Common myeloid progenitor, CD34-positive (primary cell): ENCODE measurements at regions not wholly inside any gene's neighbourhood (a gene's known extent, or its start where the extent isn't known, plus 50 kb on each side); places are given as distances from the start of the nearest gene placed in this dataset.

Source experiments
- CTCF ChIA-PET: fragments of 350-600 bp; sonication (Branson Sonifier 250); formaldehyde crosslinking; loops from one replicate; lab custom pipeline; 2021; ENCODE audit warnings: antibody characterized with exemption; lab: Charles Lee
- POLR2A ChIA-PET: fragments of 350-600 bp; sonication (Branson Sonifier 250); formaldehyde crosslinking; loops from one replicate; lab custom pipeline; 2021; ENCODE audit warnings: antibody characterized with exemption; lab: Charles Lee
- DNase-seq, 3 donors: peaks; one replicate each; pipeline versions ENCODE4 v3.0.0 to v3.0.0-alpha.2; 2013
- H3K27ac ChIP-seq, 2 experiments: 1 replicate in 1 of 2; 2 replicates in 1 of 2; pipeline ENCODE4 v1.7.0; 2013; ENCODE audit warnings: inconsistent platforms in 2 of 2, low read length in 2 of 2, mild to moderate bottlenecking in 2 of 2, low read depth in 1 of 2, moderate library complexity in 1 of 2; ENCODE audit not compliant: severe bottlenecking in 2 of 2, insufficient read depth in 1 of 2, poor library complexity in 1 of 2
- H3K27me3 ChIP-seq, 5 experiments: replicated peaks in 2 of 5; 1 replicate in 3 of 5; 2 replicates in 2 of 5; pipeline versions ENCODE4 v1.6.1 to v1.7.0; 2013; ENCODE audit warnings: low read length in 4 of 5, mild to moderate bottlenecking in 2 of 5, moderate library complexity in 2 of 5, inconsistent platforms in 1 of 5; ENCODE audit not compliant: insufficient read depth in 5 of 5, control insufficient read depth in 4 of 5
- H3K36me3 ChIP-seq, 4 experiments: 1 replicate in 2 of 4; 2 replicates in 2 of 4; pipeline versions ENCODE4 v1.6.1 to v1.7.0; 2013; ENCODE audit warnings: low read length in 3 of 4, control low read depth in 1 of 4, mild to moderate bottlenecking in 1 of 4; ENCODE audit not compliant: control insufficient read depth in 4 of 4, insufficient read depth in 4 of 4
- H3K4me1 ChIP-seq, 4 experiments: 1 replicate in 3 of 4; 2 replicates in 1 of 4; pipeline versions ENCODE4 v1.6.1 to v1.7.1; 2013; ENCODE audit warnings: low read length in 3 of 4, mild to moderate bottlenecking in 3 of 4, control low read depth in 1 of 4, inconsistent platforms in 1 of 4, moderate library complexity in 1 of 4; ENCODE audit not compliant: control insufficient read depth in 4 of 4, insufficient read depth in 4 of 4; ENCODE audit errors: control extremely low read depth in 1 of 4
- H3K4me3 ChIP-seq, 7 experiments: 1 replicate in 4 of 7; 2 replicates in 3 of 7; pipeline versions ENCODE4 v1.5.1 to v1.7.0; 2013; ENCODE audit warnings: mild to moderate bottlenecking in 7 of 7, low read length in 6 of 7, moderate library complexity in 6 of 7, inconsistent platforms in 2 of 7, low read depth in 2 of 7, control low read depth in 1 of 7; ENCODE audit not compliant: insufficient read depth in 4 of 7, control insufficient read depth in 1 of 7; ENCODE audit errors: extremely low read depth in 1 of 7
- H3K9me3 ChIP-seq, 5 experiments: 1 replicate in 4 of 5; 2 replicates in 1 of 5; pipeline versions ENCODE4 v1.6.1 to v1.7.1; 2013; ENCODE audit warnings: low read length in 4 of 5, mild to moderate bottlenecking in 2 of 5, inconsistent platforms in 1 of 5, low read depth in 1 of 5, moderate library complexity in 1 of 5; ENCODE audit not compliant: control insufficient read depth in 4 of 5, insufficient read depth in 2 of 5; ENCODE audit errors: control extremely low read depth in 1 of 5
- WGBS: methylation state at CpG from one replicate; pipeline ENCODE4 v1.1.5; 2013; ENCODE audit not compliant: insufficient coverage; 5-methylcytosine and 5-hydroxymethylcytosine counted together

DNA sequence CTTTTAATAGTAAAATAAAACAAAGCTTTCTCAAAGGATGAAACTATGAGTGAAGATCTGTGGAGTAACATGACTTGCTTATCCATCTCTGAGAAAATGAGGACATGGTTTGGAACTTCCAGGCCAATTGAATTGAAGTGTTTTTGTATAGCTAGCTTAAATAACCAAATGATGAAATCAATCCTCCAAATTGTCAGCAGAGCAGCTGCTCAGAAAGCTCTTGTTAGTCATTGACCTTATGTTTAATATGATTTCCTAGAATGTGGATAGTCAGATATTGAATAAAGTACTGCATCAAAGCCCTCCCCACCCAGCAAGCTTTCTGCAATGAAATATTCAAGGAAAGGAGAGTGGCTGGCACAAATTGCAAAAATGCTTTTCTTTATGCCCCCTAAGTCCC is 437.2 kb downstream of the MFSD1 start:
- no peak overlapping the region for H3K4me3 ChIP-seq
- no peaks in the 10 kb centered on the region for H3K36me3 ChIP-seq
- H3K27ac ChIP-seq, result no peak overlapping the region
- ChIA-PET POLR2A (no interaction called here), CTCF (no interaction called here)
- H3K4me1 ChIP-seq, result no peaks in the 10 kb centered on the region
- no peak for DNase-seq
- H3K9me3 ChIP-seq, result no peaks in the 10 kb centered on the region
- H3K27me3 ChIP-seq, result peaks cover 0 to 3% (median 0%) of the 10 kb centered on the region in 5 experiments

GRCh38 chr3:159244933-159245332 is 443.1 kb downstream of the MFSD1 start:
- no peak overlapping the region for H3K4me3 ChIP-seq
- ChIA-PET POLR2A (no interaction called here), CTCF (no interaction called here)
- 100% methylated on average over 2 of the region's 4 CpGs for WGBS
- DNase-seq, result no peak
- H3K9me3 ChIP-seq, result no peaks in the 10 kb centered on the region
- no peaks in the 10 kb centered on the region for H3K36me3 ChIP-seq
- no peaks in the 10 kb centered on the region for H3K4me1 ChIP-seq
- peaks cover 0 to 5% (median 0%) of the 10 kb centered on the region in 5 experiments for H3K27me3 ChIP-seq
- H3K27ac ChIP-seq, result no peak overlapping the region

- CTCF ChIA-PET, result interaction anchor here (1.5 kb wide), 1 partner anchor 10 kb away, joined by 4 read pairs; no protein-coding TSS in a partner anchor
- no peak overlapping the region for H3K27ac ChIP-seq
- no peaks in the 10 kb centered on the region for H3K9me3 ChIP-seq
These were observed 444.0 kb downstream of the MFSD1 start for GRCh38 chr3:159245871-159246270.

GRCh38 chr3:159246385-159246784 is 444.5 kb downstream of the MFSD1 start:
- CTCF ChIA-PET, result interaction anchor here (1.5 kb wide), 1 partner anchor 9 kb away, joined by 4 read pairs; no protein-coding TSS in a partner anchor
- Histone ChIP-seq H3K4me1 (no peaks in the 10 kb centered on the region), H3K27ac (no peak overlapping the region), H3K36me3 (no peaks in the 10 kb centered on the region), H3K9me3 (no peaks in the 10 kb centered on the region), H3K4me3 (no peak overlapping the region), H3K27me3 (peaks cover 0 to 5% (median 0%) of the 10 kb centered on the region in 5 experiments)
- no peak for DNase-seq
- POLR2A ChIA-PET, result interaction anchor here (0.6 kb wide), 1 partner anchor 1695 kb away, joined by 3 read pairs; no protein-coding TSS in a partner anchor
- 75% methylated on average over 1 of the region's 5 CpGs for WGBS

More at GRCh38 chr3:159245871-159246270, 444.0 kb downstream of the MFSD1 start:
- POLR2A ChIA-PET, result no interaction called here
- Histone ChIP-seq H3K36me3 (no peaks in the 10 kb centered on the region), H3K4me3 (no peak overlapping the region), H3K4me1 (no peaks in the 10 kb centered on the region), H3K27me3 (peaks cover 0 to 5% (median 0%) of the 10 kb centered on the region in 5 experiments)
- DNase-seq, result no peak

DNA sequence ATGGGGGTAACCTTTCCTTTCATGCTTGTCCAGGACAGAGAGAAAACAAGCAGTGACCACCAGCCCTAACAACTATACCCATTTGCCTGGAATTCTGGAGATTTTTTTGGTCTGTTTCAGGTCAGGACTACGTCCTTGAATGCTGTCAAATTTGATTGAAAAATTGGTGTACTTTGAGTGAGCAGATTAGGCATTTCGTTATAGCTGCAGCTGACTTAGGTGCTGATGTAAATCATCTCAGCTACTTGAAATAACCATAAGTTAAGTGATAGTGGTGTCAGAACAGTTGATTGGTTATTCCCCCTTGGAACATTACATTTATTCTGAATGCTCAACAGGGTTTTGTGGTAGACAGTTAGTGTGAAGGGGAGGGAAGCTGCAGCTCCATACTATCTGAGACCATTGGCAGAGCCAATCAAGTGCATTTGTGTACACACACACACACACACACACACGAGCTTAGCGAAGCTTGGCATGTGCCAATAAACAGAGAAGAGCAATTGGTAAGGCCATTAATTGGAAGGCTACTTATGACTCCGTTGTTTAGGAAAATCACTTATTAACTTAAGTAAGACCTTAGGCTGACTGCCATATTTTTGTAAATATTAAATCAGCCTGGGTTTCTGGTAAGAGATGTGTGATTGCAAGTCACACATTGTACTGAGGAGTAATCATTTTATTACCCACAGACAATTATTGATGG is 447.8 kb downstream of the MFSD1 start:
- DNase-seq, result no peak
- Histone ChIP-seq H3K4me3 (no peak overlapping the region), H3K27me3 (peaks cover 0 to 5% (median 0%) of the 10 kb centered on the region in 5 experiments), H3K36me3 (no peaks in the 10 kb centered on the region), H3K27ac (no peak overlapping the region), H3K9me3 (peaks cover 4 to 15% (median 5%) of the 10 kb centered on the region in 5 experiments), H3K4me1 (no peaks in the 10 kb centered on the region)
- WGBS, result 70% methylated on average over 2 of the region's 5 CpGs
- ChIA-PET POLR2A (no interaction called here), CTCF (interaction anchor here (1.2 kb wide), 1 partner anchor 10 kb away, joined by 3 read pairs; no protein-coding TSS in a partner anchor)

GRCh38 chr3:159250961-159251360 is 449.1 kb downstream of the MFSD1 start:
- ChIA-PET POLR2A (no interaction called here), CTCF (no interaction called here)
- Histone ChIP-seq H3K27ac (no peak overlapping the region), H3K4me3 (no peak overlapping the region), H3K36me3 (no peaks in the 10 kb centered on the region), H3K4me1 (no peaks in the 10 kb centered on the region), H3K27me3 (peaks cover 0 to 8% (median 0%) of the 10 kb centered on the region in 5 experiments), H3K9me3 (peaks cover 4 to 15% (median 5%) of the 10 kb centered on the region in 5 experiments)
- no CpG with 5 or more reads among the region's 1 CpG for WGBS
- DNase-seq, result no peak

DNA sequence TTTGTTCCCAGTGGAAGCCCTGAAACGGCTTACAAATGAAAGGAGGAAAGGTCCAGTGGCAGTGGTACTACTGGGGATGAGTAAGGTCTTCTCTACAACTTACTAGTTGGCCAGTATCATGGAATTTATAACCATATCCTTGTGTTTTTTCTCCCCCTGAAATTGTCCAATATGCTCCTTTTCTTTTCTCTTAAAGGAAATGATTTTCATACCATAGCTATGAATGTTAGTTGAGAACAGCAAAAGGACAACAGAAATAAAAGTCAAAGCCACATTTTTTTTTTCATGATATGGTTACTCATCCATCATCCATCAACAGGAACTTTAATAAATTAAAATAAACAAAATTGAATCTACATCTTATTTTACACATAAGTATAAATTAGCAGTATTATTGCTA is 450.4 kb downstream of the MFSD1 start:
- peaks cover 4 to 15% (median 5%) of the 10 kb centered on the region in 5 experiments for H3K9me3 ChIP-seq
- DNase-seq, result no peak
- H3K27me3 ChIP-seq, result peaks cover 0 to 8% (median 0%) of the 10 kb centered on the region in 5 experiments
- no peaks in the 10 kb centered on the region for H3K36me3 ChIP-seq
- ChIA-PET POLR2A (interaction anchor here (0.7 kb wide), 2 partner anchors 28 to 571 kb away, joined by 3 read pairs; no protein-coding TSS in a partner anchor), CTCF (interaction anchor here (0.6 to 1.1 kb wide), 3 partner anchors 9 to 593 kb away, joined by 3 to 4 read pairs (median 3); no protein-coding TSS in a partner anchor)
- H3K27ac ChIP-seq, result no peak overlapping the region
- no CpG with 5 or more reads among the region's 1 CpG for WGBS
- no peaks in the 10 kb centered on the region for H3K4me1 ChIP-seq
- no peak overlapping the region for H3K4me3 ChIP-seq
